ENCODE measurements at regions not wholly inside any gene's neighbourhood (a gene's known extent, or its start where the extent isn't known, plus 50 kb on each side); places are given as distances from the start of the nearest gene placed in this dataset.
A peak's percentile ranks its signal among the peaks of the same experiment; 100 is the strongest.

- Histone ChIP-seq H3K4me3 (ENCODE audit: control extremely low read depth in 1 of 5, extremely low read depth in 1 of 5, insufficient read depth in 1 of 5, low read depth in 2 of 5, low read length in 4 of 5) (no peak overlapping the region), H3K27me3 (replicated peaks in 1 of 4; ENCODE audit: control extremely low read depth in 1 of 4, control insufficient read depth in 3 of 4, insufficient read depth in 4 of 4, low read length in 3 of 4) (no peaks in the 10 kb centered on the region), H4K20me1 (ENCODE audit: control insufficient read depth, insufficient read depth, low read length, poor library complexity, severe bottlenecking) (peaks cover 67% of the 10 kb centered on the region), H3K4me2 (replicated peaks; ENCODE audit: low read depth, low read length, poor library complexity, severe bottlenecking) (no peak overlapping the region), H3K9me3 (ENCODE audit: control extremely low read depth in 1 of 3, control insufficient read depth in 2 of 3, insufficient read depth in 1 of 3, low read length in 2 of 3) (no peaks in the 10 kb centered on the region), H3K9ac (ENCODE audit: low read length) (no peak overlapping the region), H3K79me2 (ENCODE audit: control insufficient read depth, insufficient read depth, low read length) (peaks cover 89% of the 10 kb centered on the region), H3K4me1 (ENCODE audit: control insufficient read depth in 2 of 2, insufficient read depth in 2 of 2, low read length in 2 of 2) (peaks cover 29 to 31% of the 10 kb centered on the region in 2 donors), H2AFZ (ENCODE audit: insufficient read depth, low read depth, low read length, poor library complexity, severe bottlenecking) (no peak overlapping the region), H3K27ac (ENCODE audit: low read length in 2 of 2) (peak overlapping the region in 1 of 2 donors; percentile 4), H3K36me3 (replicated peaks in 1 of 2; ENCODE audit: control extremely low read depth in 1 of 2, control insufficient read depth in 1 of 2, extremely low read depth in 1 of 2, insufficient read depth in 2 of 2, low read length in 1 of 2) (peaks cover 7 to 36% of the 10 kb centered on the region in 2 experiments)
- ATAC-seq (ENCODE audit: low read depth) (no peak), DNase-seq (no peak)
- Mint-ChIP-seq H3K4me3 (no peak overlapping the region), H3K9me3 (ENCODE audit: insufficient read depth) (no peaks in the 10 kb centered on the region), H3K27ac (no peak overlapping the region), H3K27me3 (no peaks in the 10 kb centered on the region), H3K4me1 (peaks cover 58% of the 10 kb centered on the region)
- CTCF ChIA-PET, result interaction anchor here (0.8 to 1.9 kb wide), 2 partner anchors 41 to 69 kb away, joined by 3 to 5 read pairs; no protein-coding TSS in a partner anchor
- 83% methylated on average over 3 of the region's 5 CpGs for WGBS (ENCODE audit: insufficient coverage)
- intact Hi-C loops (cut with micrococcal nuclease), result no loop called here
- TF ChIP-seq EZH2 (IDR thresholded peaks at IDR 0.05; ENCODE audit: borderline replicate concordance, insufficient read depth, low read depth, low read length, poor library complexity, severe bottlenecking) (no peak), CTCF (IDR thresholded peaks at IDR 0.05) (no peak)
- POLR2A ChIA-PET, result no interaction called here
Observed at GRCh38 chr7:130966246-130967009, 232.4 kb upstream of the KLF14 start.

GRCh38 chr7:130970196-130970595 is 236.2 kb upstream of the KLF14 start:
- Histone ChIP-seq H2AFZ (ENCODE audit: insufficient read depth, low read depth, low read length, poor library complexity, severe bottlenecking) (no peak overlapping the region), H3K4me3 (ENCODE audit: control extremely low read depth in 1 of 5, extremely low read depth in 1 of 5, insufficient read depth in 1 of 5, low read depth in 2 of 5, low read length in 4 of 5) (no peak overlapping the region), H3K79me2 (ENCODE audit: control insufficient read depth, insufficient read depth, low read length) (peaks cover 92% of the 10 kb centered on the region), H3K27ac (ENCODE audit: low read length in 2 of 2) (peak overlapping the region in 1 of 2 donors; percentile 54), H3K27me3 (replicated peaks in 1 of 4; ENCODE audit: control extremely low read depth in 1 of 4, control insufficient read depth in 3 of 4, insufficient read depth in 4 of 4, low read length in 3 of 4) (no peaks in the 10 kb centered on the region), H3K36me3 (replicated peaks in 1 of 2; ENCODE audit: control extremely low read depth in 1 of 2, control insufficient read depth in 1 of 2, extremely low read depth in 1 of 2, insufficient read depth in 2 of 2, low read length in 1 of 2) (peaks cover 0 to 33% of the 10 kb centered on the region in 2 experiments), H3K4me2 (replicated peaks; ENCODE audit: low read depth, low read length, poor library complexity, severe bottlenecking) (peak overlapping the region; percentile 20), H3K9me3 (ENCODE audit: control extremely low read depth in 1 of 3, control insufficient read depth in 2 of 3, insufficient read depth in 1 of 3, low read length in 2 of 3) (peaks cover 0 to 8% (median 6%) of the 10 kb centered on the region in 3 donors), H3K4me1 (ENCODE audit: control insufficient read depth in 2 of 2, insufficient read depth in 2 of 2, low read length in 2 of 2) (peaks cover 16 to 17% of the 10 kb centered on the region in 2 donors), H3K9ac (ENCODE audit: low read length) (no peak overlapping the region), H4K20me1 (ENCODE audit: control insufficient read depth, insufficient read depth, low read length, poor library complexity, severe bottlenecking) (peaks cover 77% of the 10 kb centered on the region)
- peaks cover 52% of the 10 kb centered on the region for H3K4me1 Mint-ChIP-seq
- intact Hi-C loops (cut with micrococcal nuclease), result no loop called here
- TF ChIP-seq CTCF (IDR thresholded peaks at IDR 0.05) (no peak), EZH2 (IDR thresholded peaks at IDR 0.05; ENCODE audit: borderline replicate concordance, insufficient read depth, low read depth, low read length, poor library complexity, severe bottlenecking) (no peak)
- H3K27ac Mint-ChIP-seq, result peak overlapping the region; percentile 4
- no peaks in the 10 kb centered on the region for H3K9me3 Mint-ChIP-seq (ENCODE audit: insufficient read depth)
- CTCF ChIA-PET, result interaction anchor here (1.2 to 2.8 kb wide), 7 partner anchors 8 to 73 kb away, joined by 3 to 24 read pairs (median 5); no protein-coding TSS in a partner anchor
- DNase-seq, result no peak
- no peaks in the 10 kb centered on the region for H3K27me3 Mint-ChIP-seq
- peak overlapping the region; percentile 3 for H3K4me3 Mint-ChIP-seq
- POLR2A ChIA-PET, result interaction anchor here (0.6 to 0.9 kb wide), 4 partner anchors 10 to 402 kb away, joined by 3 to 10 read pairs (median 7); no protein-coding TSS in a partner anchor
- no peak for ATAC-seq (ENCODE audit: low read depth)

Data from B cell (primary cell).